HL-60 (cell line): ENCODE measurements at regions not wholly inside any gene's neighbourhood (a gene's known extent, or its start where the extent isn't known, plus 50 kb on each side); places are given as distances from the start of the nearest gene placed in this dataset.

Source experiments
- DNase-seq, 2 experiments: peaks; one replicate each; pipeline ENCODE4 v3.0.0-alpha.2; 2010 to 2020; ENCODE audit warnings: low read depth in 1 of 2, low spot score in 1 of 2
- H3K27ac ChIP-seq: fragments of 250-450 bp; sonication (Bioruptor Pico); replicated peaks from 2 replicates; pipeline ENCODE4 v1.5.1; 2020; ENCODE audit warnings: mild to moderate bottlenecking, moderate library complexity
- H3K27me3 ChIP-seq: fragments of 250-450 bp; sonication (Bioruptor Pico); 2 replicates; pipeline ENCODE4 v1.5.1; 2021; ENCODE audit warnings: mild to moderate bottlenecking, moderate library complexity; ENCODE audit not compliant: insufficient read depth, poor library complexity, severe bottlenecking
- H3K4me3 ChIP-seq: replicated peaks from 2 replicates; pipeline ENCODE4 v1.5.1; 2011; ENCODE audit warnings: mild to moderate bottlenecking, control low read depth, low read length; ENCODE audit not compliant: insufficient read depth
- GABPA ChIP-seq: IDR thresholded peaks from 2 replicates; pipeline ENCODE4 v1.6.1; 2012; ENCODE audit warnings: low read depth
- POLR2AphosphoS5 ChIP-seq: IDR thresholded peaks from 2 replicates; pipeline ENCODE4 v1.6.1; 2012; ENCODE audit warnings: low read depth
- SPI1 ChIP-seq: IDR thresholded peaks from 2 replicates; pipeline ENCODE4 v1.6.1; 2012; ENCODE audit warnings: low read depth, mild to moderate bottlenecking, borderline replicate concordance
- TF ChIP-seq, protein P1 (sequence below): IDR thresholded peaks from one replicate; pipeline ENCODE4 v1.5.1; 2011; ENCODE audit warnings: low read length, control low read depth, inconsistent platforms; ENCODE audit not compliant: insufficient read depth
- TF ChIP-seq, protein P2 (sequence below): IDR thresholded peaks from 2 replicates; pipeline ENCODE4 v1.6.1; 2012; ENCODE audit warnings: low read depth; ENCODE audit not compliant: insufficient replicate concordance

DNA sequence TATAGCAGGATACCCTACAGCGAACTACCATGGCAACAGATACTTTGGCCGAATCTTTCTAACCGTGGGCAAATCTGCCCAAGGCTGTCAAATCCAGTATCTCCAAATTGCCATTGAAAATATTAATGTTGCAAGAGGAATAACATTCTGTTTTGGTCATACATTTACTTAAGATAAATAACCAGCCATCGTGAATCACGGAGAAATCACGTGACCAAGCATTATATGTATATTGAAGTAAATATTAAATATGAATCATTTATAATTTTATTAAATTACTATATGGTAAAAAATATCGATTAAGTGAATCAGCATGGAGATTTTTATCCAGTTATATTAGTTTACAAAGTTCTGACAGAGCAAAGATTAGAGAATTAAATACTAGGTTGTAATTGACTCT is 714.6 kb upstream of the GJE1 start:
- Histone ChIP-seq H3K27ac (no peak overlapping the region), H3K4me3 (no peak overlapping the region), H3K27me3 (no peaks in the 10 kb centered on the region)
- DNase-seq, result no peak
- no peak for TF ChIP-seq POLR2AphosphoS5
- TF ChIP-seq SPI1, result no peak
- no peak for TF ChIP-seq GABPA
- TF ChIP-seq, protein P1, sequence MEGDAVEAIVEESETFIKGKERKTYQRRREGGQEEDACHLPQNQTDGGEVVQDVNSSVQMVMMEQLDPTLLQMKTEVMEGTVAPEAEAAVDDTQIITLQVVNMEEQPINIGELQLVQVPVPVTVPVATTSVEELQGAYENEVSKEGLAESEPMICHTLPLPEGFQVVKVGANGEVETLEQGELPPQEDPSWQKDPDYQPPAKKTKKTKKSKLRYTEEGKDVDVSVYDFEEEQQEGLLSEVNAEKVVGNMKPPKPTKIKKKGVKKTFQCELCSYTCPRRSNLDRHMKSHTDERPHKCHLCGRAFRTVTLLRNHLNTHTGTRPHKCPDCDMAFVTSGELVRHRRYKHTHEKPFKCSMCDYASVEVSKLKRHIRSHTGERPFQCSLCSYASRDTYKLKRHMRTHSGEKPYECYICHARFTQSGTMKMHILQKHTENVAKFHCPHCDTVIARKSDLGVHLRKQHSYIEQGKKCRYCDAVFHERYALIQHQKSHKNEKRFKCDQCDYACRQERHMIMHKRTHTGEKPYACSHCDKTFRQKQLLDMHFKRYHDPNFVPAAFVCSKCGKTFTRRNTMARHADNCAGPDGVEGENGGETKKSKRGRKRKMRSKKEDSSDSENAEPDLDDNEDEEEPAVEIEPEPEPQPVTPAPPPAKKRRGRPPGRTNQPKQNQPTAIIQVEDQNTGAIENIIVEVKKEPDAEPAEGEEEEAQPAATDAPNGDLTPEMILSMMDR, result no peak
- TF ChIP-seq, protein P2, sequence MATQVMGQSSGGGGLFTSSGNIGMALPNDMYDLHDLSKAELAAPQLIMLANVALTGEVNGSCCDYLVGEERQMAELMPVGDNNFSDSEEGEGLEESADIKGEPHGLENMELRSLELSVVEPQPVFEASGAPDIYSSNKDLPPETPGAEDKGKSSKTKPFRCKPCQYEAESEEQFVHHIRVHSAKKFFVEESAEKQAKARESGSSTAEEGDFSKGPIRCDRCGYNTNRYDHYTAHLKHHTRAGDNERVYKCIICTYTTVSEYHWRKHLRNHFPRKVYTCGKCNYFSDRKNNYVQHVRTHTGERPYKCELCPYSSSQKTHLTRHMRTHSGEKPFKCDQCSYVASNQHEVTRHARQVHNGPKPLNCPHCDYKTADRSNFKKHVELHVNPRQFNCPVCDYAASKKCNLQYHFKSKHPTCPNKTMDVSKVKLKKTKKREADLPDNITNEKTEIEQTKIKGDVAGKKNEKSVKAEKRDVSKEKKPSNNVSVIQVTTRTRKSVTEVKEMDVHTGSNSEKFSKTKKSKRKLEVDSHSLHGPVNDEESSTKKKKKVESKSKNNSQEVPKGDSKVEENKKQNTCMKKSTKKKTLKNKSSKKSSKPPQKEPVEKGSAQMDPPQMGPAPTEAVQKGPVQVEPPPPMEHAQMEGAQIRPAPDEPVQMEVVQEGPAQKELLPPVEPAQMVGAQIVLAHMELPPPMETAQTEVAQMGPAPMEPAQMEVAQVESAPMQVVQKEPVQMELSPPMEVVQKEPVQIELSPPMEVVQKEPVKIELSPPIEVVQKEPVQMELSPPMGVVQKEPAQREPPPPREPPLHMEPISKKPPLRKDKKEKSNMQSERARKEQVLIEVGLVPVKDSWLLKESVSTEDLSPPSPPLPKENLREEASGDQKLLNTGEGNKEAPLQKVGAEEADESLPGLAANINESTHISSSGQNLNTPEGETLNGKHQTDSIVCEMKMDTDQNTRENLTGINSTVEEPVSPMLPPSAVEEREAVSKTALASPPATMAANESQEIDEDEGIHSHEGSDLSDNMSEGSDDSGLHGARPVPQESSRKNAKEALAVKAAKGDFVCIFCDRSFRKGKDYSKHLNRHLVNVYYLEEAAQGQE, result no peak

DNA sequence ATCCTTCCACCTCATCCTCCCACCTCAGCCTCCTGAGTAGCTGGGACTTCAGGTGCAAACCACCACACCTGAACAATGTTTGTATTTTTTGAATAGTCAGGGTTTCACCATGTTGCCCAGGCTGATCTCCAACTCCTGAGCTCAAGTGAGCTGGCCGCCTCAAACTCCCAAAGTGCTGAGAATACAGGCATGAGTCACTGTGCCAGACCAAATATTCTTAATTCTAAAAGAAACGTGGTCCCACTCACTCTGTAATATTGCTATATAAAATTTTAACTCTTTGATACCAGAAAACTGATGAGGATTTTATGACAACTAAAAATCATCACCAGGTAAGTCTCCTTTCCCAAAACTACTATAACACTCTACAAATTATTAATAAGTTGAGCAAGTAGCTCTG is 716.8 kb upstream of the GJE1 start:
- DNase-seq, result no peak
- H3K4me3 ChIP-seq, result no peak overlapping the region

DNA sequence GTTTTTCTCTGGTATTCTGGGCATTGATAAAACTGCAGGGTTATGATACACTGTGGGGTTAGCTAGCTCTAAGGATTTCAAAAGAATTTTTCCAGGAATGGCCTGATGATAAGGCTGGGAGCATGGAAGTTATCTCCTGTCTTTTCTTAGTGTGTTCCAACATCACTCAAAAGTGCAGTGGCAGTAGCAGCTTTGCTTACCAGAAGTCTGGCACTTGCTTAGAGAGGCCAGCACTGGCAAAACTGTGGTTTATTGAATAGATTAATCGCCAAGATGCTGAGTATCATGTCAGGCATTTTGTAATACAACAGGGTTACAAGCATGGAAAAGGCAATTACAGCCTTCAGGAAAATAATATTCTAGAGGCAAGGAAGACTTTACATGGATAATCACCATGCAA is 719.5 kb upstream of the GJE1 start:
- Histone ChIP-seq H3K27ac (no peak overlapping the region), H3K27me3 (no peaks in the 10 kb centered on the region), H3K4me3 (no peak overlapping the region)
- TF ChIP-seq, protein P1, result no peak
- TF ChIP-seq GABPA (no peak), SPI1 (no peak), POLR2AphosphoS5 (no peak)
- TF ChIP-seq, protein P2, result no peak
- no peak for DNase-seq

More for the DNA sequence above, 716.8 kb upstream of the GJE1 start:
- H3K27ac ChIP-seq, result no peak overlapping the region
- H3K27me3 ChIP-seq, result no peaks in the 10 kb centered on the region
- TF ChIP-seq SPI1, result no peak
- no peak for TF ChIP-seq GABPA
- TF ChIP-seq, protein P2, result no peak
- TF ChIP-seq POLR2AphosphoS5, result no peak

DNA sequence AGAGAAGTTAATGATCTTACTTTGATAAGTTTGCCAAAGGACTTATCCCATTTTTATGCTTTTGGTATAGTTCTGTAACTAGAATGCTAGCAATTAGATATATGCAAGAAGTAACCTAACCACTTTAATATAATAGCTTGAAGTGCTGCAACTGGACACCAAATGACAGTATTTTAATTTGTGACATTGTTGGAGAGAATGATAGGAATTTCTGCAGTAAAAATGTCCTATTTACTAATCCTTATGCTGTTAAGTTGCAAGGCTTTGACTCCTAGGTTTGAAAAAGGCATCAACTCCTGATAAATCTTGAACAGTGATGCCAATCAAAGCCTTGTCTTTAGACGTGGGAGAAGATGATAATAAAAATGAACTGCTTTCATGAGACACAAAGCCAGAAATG is 726.0 kb upstream of the GJE1 start:
- Histone ChIP-seq H3K27me3 (no peaks in the 10 kb centered on the region), H3K4me3 (no peak overlapping the region), H3K27ac (no peak overlapping the region)
- no peak for TF ChIP-seq POLR2AphosphoS5
- no peak for TF ChIP-seq SPI1
- TF ChIP-seq, protein P2, result no peak
- no peak for TF ChIP-seq GABPA
- TF ChIP-seq, protein P1, result no peak
- no peak for DNase-seq
